CD4-positive, CD25-positive, alpha-beta regulatory T cell (primary cell): ENCODE measurements at regions not wholly inside any gene's neighbourhood (a gene's known extent, or its start where the extent isn't known, plus 50 kb on each side); places are given as distances from the start of the nearest gene placed in this dataset.

Source experiments
- ATAC-seq, 2 donors: fragments of 150-1000 bp; cut with Tn5 transposase; one replicate each; pipeline ENCODE4 v1.10.0; 2021; ENCODE audit warnings: low read depth in 2 of 2, moderate number of reproducible peaks in 2 of 2, moderate library complexity in 1 of 2
- DNase-seq, 3 donors: peaks; one replicate each; pipeline versions ENCODE4 v3.0.0 to v3.0.0-alpha.2; 2012 to 2022; ENCODE audit warnings: mixed read lengths in 1 of 3
- H3K27ac ChIP-seq: one replicate; pipeline ENCODE4 v1.7.0; 2013; ENCODE audit warnings: mild to moderate bottlenecking, low read length; ENCODE audit not compliant: insufficient read depth, poor library complexity, severe bottlenecking
- H3K27me3 ChIP-seq: one replicate; pipeline ENCODE4 v1.7.0; 2013; ENCODE audit warnings: low read length; ENCODE audit not compliant: control insufficient read depth, insufficient read depth
- H3K36me3 ChIP-seq: one replicate; pipeline ENCODE4 v1.7.0; 2013; ENCODE audit warnings: mild to moderate bottlenecking, low read length, moderate library complexity; ENCODE audit not compliant: control insufficient read depth, insufficient read depth
- H3K4me1 ChIP-seq: 2 replicates; pipeline ENCODE4 v1.7.0; 2013; ENCODE audit warnings: mild to moderate bottlenecking, low read length; ENCODE audit not compliant: insufficient read depth, control insufficient read depth, poor library complexity, severe bottlenecking
- H3K4me3 ChIP-seq: one replicate; pipeline ENCODE4 v1.7.0; 2013; ENCODE audit warnings: low read depth, mild to moderate bottlenecking, low read length, moderate library complexity
- H3K9me3 ChIP-seq, 2 experiments: 1 replicate in 1 of 2; 2 replicates in 1 of 2; pipeline ENCODE4 v1.7.0; 2013; ENCODE audit warnings: low read length in 2 of 2, mild to moderate bottlenecking in 1 of 2, moderate library complexity in 1 of 2; ENCODE audit not compliant: control insufficient read depth in 2 of 2
- H3K27ac Mint-ChIP-seq, 3 donors: one replicate each; pipeline ENCODE4 v1.8.0; 2020 to 2022; ENCODE audit warnings: mild to moderate bottlenecking in 3 of 3, mixed read lengths in 3 of 3, moderate library complexity in 2 of 3
- H3K27me3 Mint-ChIP-seq: one replicate; pipeline ENCODE4 v1.8.0; 2022; ENCODE audit warnings: mild to moderate bottlenecking, mixed read lengths
- H3K36me3 Mint-ChIP-seq: one replicate; pipeline ENCODE4 v1.8.0; 2020; ENCODE audit warnings: mixed read lengths
- H3K4me1 Mint-ChIP-seq, 4 donors: one replicate each; pipeline ENCODE4 v1.8.0; 2020 to 2022; ENCODE audit warnings: mixed read lengths in 4 of 4, mild to moderate bottlenecking in 1 of 4
- H3K4me3 Mint-ChIP-seq, 4 donors: one replicate each; pipeline ENCODE4 v1.8.0; 2020 to 2022; ENCODE audit warnings: mild to moderate bottlenecking in 4 of 4, mixed read lengths in 4 of 4, moderate library complexity in 3 of 4
- H3K9me3 Mint-ChIP-seq, 7 donors: one replicate each; pipeline ENCODE4 v1.8.0; 2020 to 2022; ENCODE audit warnings: mixed read lengths in 7 of 7, mild to moderate bottlenecking in 3 of 7, moderate library complexity in 2 of 7

DNA sequence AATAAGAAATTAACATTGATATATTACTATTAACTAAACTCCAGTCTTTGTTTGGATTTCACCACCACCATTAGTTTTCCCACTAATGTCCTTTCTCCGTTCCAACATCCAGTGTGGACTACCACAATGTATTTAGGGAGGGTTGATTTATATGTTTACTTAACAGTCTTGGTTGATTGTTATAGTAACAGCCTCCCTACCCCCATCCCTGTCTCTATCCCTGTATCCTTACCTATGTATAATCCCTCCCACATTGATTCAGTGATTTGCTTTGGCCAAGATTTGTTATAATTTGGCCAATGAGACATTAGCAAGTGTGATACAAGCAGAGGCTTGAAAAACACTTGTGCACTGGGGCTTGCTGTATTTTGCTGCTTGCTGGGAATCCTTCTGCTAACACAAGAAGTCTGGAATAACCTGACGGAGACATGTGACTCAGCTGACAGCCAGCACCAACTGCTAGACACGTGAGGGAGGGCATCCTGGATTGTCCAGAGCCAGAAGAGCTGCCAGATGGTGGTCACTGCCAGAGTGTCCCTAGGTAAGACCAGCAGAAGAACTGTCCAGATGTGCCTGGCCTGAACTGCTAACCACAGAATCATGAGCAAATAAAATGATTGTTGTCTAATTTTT, 51.2 kb upstream of the TCF7 start:
- peak overlapping the region in 1 of 3 donors; percentile 11 for H3K27ac Mint-ChIP-seq
- no peaks in the 10 kb centered on the region for H3K9me3 Mint-ChIP-seq
- no peaks in the 10 kb centered on the region for H3K36me3 ChIP-seq
- H3K36me3 Mint-ChIP-seq, result no peaks in the 10 kb centered on the region
- no peak overlapping the region for H3K4me3 ChIP-seq
- DNase-seq (no peak), ATAC-seq (no peak)
- H3K9me3 ChIP-seq, result no peaks in the 10 kb centered on the region
- H3K27me3 ChIP-seq, result no peaks in the 10 kb centered on the region
- H3K4me3 Mint-ChIP-seq, result no peak overlapping the region
- no peaks in the 10 kb centered on the region for H3K4me1 ChIP-seq
- H3K4me1 Mint-ChIP-seq, result peaks cover 3 to 17% (median 5%) of the 10 kb centered on the region in 4 donors
- H3K27me3 Mint-ChIP-seq, result peaks cover 8% of the 10 kb centered on the region
- no peak overlapping the region for H3K27ac ChIP-seq

GRCh38 chr5:134059758-134060495, 54.6 kb upstream of the TCF7 start:
- H3K4me1 Mint-ChIP-seq, result peaks cover 0 to 15% (median 2%) of the 10 kb centered on the region in 4 donors
- Histone ChIP-seq H3K9me3 (no peaks in the 10 kb centered on the region), H3K4me1 (no peaks in the 10 kb centered on the region), H3K27me3 (no peaks in the 10 kb centered on the region), H3K4me3 (no peak overlapping the region), H3K27ac (no peak overlapping the region), H3K36me3 (no peaks in the 10 kb centered on the region)
- ATAC-seq (no peak), DNase-seq (no peak)
- no peak overlapping the region for H3K4me3 Mint-ChIP-seq
- no peak overlapping the region for H3K27ac Mint-ChIP-seq
- H3K36me3 Mint-ChIP-seq, result no peaks in the 10 kb centered on the region
- H3K27me3 Mint-ChIP-seq, result no peaks in the 10 kb centered on the region
- peaks cover 0 to under 1% (median 0%) of the 10 kb centered on the region in 7 donors for H3K9me3 Mint-ChIP-seq

GRCh38 chr5:134055015-134055414, 50.2 kb upstream of the VDAC1 start:
- no peak overlapping the region for H3K4me3 Mint-ChIP-seq
- Histone ChIP-seq H3K27ac (no peak overlapping the region), H3K27me3 (no peaks in the 10 kb centered on the region), H3K4me1 (peaks cover 12% of the 10 kb centered on the region), H3K9me3 (no peaks in the 10 kb centered on the region), H3K4me3 (no peak overlapping the region), H3K36me3 (no peaks in the 10 kb centered on the region)
- DNase-seq (no peak), ATAC-seq (no peak)
- H3K9me3 Mint-ChIP-seq, result peaks cover 0 to 1% (median 0%) of the 10 kb centered on the region in 7 donors
- H3K27me3 Mint-ChIP-seq, result no peaks in the 10 kb centered on the region
- peaks cover 8 to 49% (median 18%) of the 10 kb centered on the region in 4 donors for H3K4me1 Mint-ChIP-seq
- no peak overlapping the region for H3K27ac Mint-ChIP-seq
- H3K36me3 Mint-ChIP-seq, result no peaks in the 10 kb centered on the region
